GM19438 (cell line): ENCODE measurements at regions not wholly inside any gene's neighbourhood (a gene's known extent, or its start where the extent isn't known, plus 50 kb on each side); places are given as distances from the start of the nearest gene placed in this dataset.
A peak's percentile ranks its signal among the peaks of the same experiment; 100 is the strongest.
"Not testable (repeated sequence)": the region's sequence is repeated elsewhere in the genome, so short reads cannot be mapped to it uniquely, and the experiment has no call there.

Experiments used
- ATAC-seq: cut with Tn5 transposase; IDR thresholded peaks from one replicate; pipeline ENCODE4 v1.9.1; 2021; ENCODE audit warnings: low read depth; ENCODE audit not compliant: unreplicated experiment

- ATAC-seq = no peak
These were observed 177.3 kb upstream of the TENT5A start for GRCh38 chr6:81929828-81930227.

GRCh38 chr6:81925201-81925600 lies 172.7 kb upstream of the TENT5A start:
- no peak for ATAC-seq

GRCh38 chr6:81909981-81910900 lies 157.8 kb upstream of the TENT5A start:
- no peak for ATAC-seq

GRCh38 chr6:81909162-81909561 lies 156.7 kb upstream of the TENT5A start:
- no peak for ATAC-seq

GRCh38 chr6:81906709-81907204 lies 154.3 kb upstream of the TENT5A start:
- ATAC-seq = no peak

- ATAC-seq = no peak
These were observed 153.6 kb upstream of the TENT5A start for GRCh38 chr6:81906041-81906440.

- no peak for ATAC-seq
These were observed 149.1 kb upstream of the TENT5A start for GRCh38 chr6:81901551-81901966.

- peak; percentile 94 for ATAC-seq
These were observed 148.1 kb upstream of the TENT5A start for GRCh38 chr6:81900616-81901015.

- ATAC-seq = no peak
These were observed 145.3 kb upstream of the TENT5A start for GRCh38 chr6:81897793-81898192.

- no peak for ATAC-seq
These were observed 144.3 kb upstream of the TENT5A start for GRCh38 chr6:81896525-81897503.

- no peak for ATAC-seq
These were observed 143.2 kb upstream of the TENT5A start for GRCh38 chr6:81895511-81896185.

- no peak for ATAC-seq
These were observed 142.3 kb upstream of the TENT5A start for GRCh38 chr6:81894788-81895271.

GRCh38 chr6:81894306-81894705 lies 141.8 kb upstream of the TENT5A start:
- no peak for ATAC-seq

GRCh38 chr6:81892891-81893290 lies 140.4 kb upstream of the TENT5A start:
- ATAC-seq = no peak

GRCh38 chr6:81891874-81892273 lies 139.4 kb upstream of the TENT5A start:
- no peak for ATAC-seq

GRCh38 chr6:81890846-81891245 lies 138.4 kb upstream of the TENT5A start:
- no peak for ATAC-seq

- no peak for ATAC-seq
These were observed 137.0 kb upstream of the TENT5A start for GRCh38 chr6:81889377-81890053.

GRCh38 chr6:81886909-81887308 lies 134.4 kb upstream of the TENT5A start:
- ATAC-seq = not testable (repeated sequence)

- ATAC-seq = no peak
These were observed 133.7 kb upstream of the TENT5A start for GRCh38 chr6:81886157-81886556.

- ATAC-seq = no peak
These were observed 129.2 kb upstream of the TENT5A start for GRCh38 chr6:81881660-81882059.
